CD14-positive monocyte (primary cell): ENCODE measurements at regions not wholly inside any gene's neighbourhood (a gene's known extent, or its start where the extent isn't known, plus 50 kb on each side); places are given as distances from the start of the nearest gene placed in this dataset.

Experiments
- DNase-seq, 3 donors: peaks; one replicate each; pipeline ENCODE4 v3.0.0-alpha.2; 2011 to 2022
- H2AFZ ChIP-seq: 2 replicates; pipeline ENCODE4 v1.6.0; 2012; ENCODE audit warnings: mild to moderate bottlenecking, low read depth, low read length, inconsistent platforms; ENCODE audit not compliant: insufficient read depth, poor library complexity, severe bottlenecking
- H3K27ac ChIP-seq, 2 donors: 1 replicate in 1 of 2; 2 replicates in 1 of 2; pipeline ENCODE4 v1.5.1; 2012 to 2013; ENCODE audit warnings: low read length in 2 of 2, control low read depth in 1 of 2, inconsistent platforms in 1 of 2, low read depth in 1 of 2, mild to moderate bottlenecking in 1 of 2
- H3K27me3 ChIP-seq, 2 donors: one replicate each; pipeline versions ENCODE4 v1.6.0 to v1.6.1; 2011 to 2013; ENCODE audit warnings: low read length in 2 of 2; ENCODE audit not compliant: control insufficient read depth in 2 of 2, insufficient read depth in 2 of 2
- H3K36me3 ChIP-seq, 2 donors: replicated peaks in 1 of 2; 1 replicate in 1 of 2; 2 replicates in 1 of 2; pipeline versions ENCODE4 v1.5.1 to v1.6.1; 2012 to 2013; ENCODE audit warnings: low read length in 2 of 2, control low read depth in 1 of 2, inconsistent platforms in 1 of 2, mild to moderate bottlenecking in 1 of 2; ENCODE audit not compliant: insufficient read depth in 2 of 2, control insufficient read depth in 1 of 2
- H3K4me1 ChIP-seq, 2 donors: 1 replicate in 1 of 2; 2 replicates in 1 of 2; pipeline versions ENCODE4 v1.5.1 to v1.6.1; 2012 to 2013; ENCODE audit warnings: low read length in 2 of 2, control low read depth in 1 of 2, inconsistent platforms in 1 of 2, mild to moderate bottlenecking in 1 of 2, moderate library complexity in 1 of 2; ENCODE audit not compliant: insufficient read depth in 2 of 2, control insufficient read depth in 1 of 2
- H3K4me2 ChIP-seq: replicated peaks from 2 replicates; pipeline ENCODE3; 2012; ENCODE audit warnings: low read length, moderate library complexity, mild to moderate bottlenecking; ENCODE audit not compliant: poor library complexity, severe bottlenecking; ENCODE audit errors: extremely low read depth
- H3K4me3 ChIP-seq, 3 experiments: fragments of 200-600 bp in 1 of 3; sonication (generic) in 1 of 3; replicated peaks in 1 of 3; 1 replicate in 2 of 3; 2 replicates in 1 of 3; pipeline ENCODE4 v1.5.1; 2011 to 2013; ENCODE audit warnings: low read length in 3 of 3, mild to moderate bottlenecking in 3 of 3, control low read depth in 2 of 3, low read depth in 2 of 3, inconsistent platforms in 1 of 3, moderate library complexity in 1 of 3
- H3K79me2 ChIP-seq: 2 replicates; pipeline ENCODE4 v1.6.0; 2012; ENCODE audit warnings: mild to moderate bottlenecking, control low read depth, inconsistent platforms, low read length, moderate library complexity; ENCODE audit not compliant: insufficient read depth
- H3K9ac ChIP-seq: 2 replicates; pipeline ENCODE4 v1.6.0; 2017; ENCODE audit warnings: low read length, mild to moderate bottlenecking; ENCODE audit not compliant: insufficient read depth, poor library complexity, severe bottlenecking
- H3K9me3 ChIP-seq, 2 donors: replicated peaks in 1 of 2; 1 replicate in 1 of 2; 2 replicates in 1 of 2; pipeline versions ENCODE4 v1.5.1 to v1.6.1; 2012 to 2013; ENCODE audit warnings: low read length in 2 of 2, control low read depth in 1 of 2; ENCODE audit not compliant: control insufficient read depth in 1 of 2, insufficient read depth in 1 of 2
- H4K20me1 ChIP-seq: 2 replicates; pipeline ENCODE4 v1.6.0; 2012; ENCODE audit warnings: mild to moderate bottlenecking, low read length, control low read depth, moderate library complexity; ENCODE audit not compliant: insufficient read depth
- H3K27ac Mint-ChIP-seq, 7 donors: one replicate each; pipeline ENCODE4 v1.8.0; 2020; ENCODE audit warnings: mild to moderate bottlenecking in 7 of 7, mixed read lengths in 7 of 7, moderate library complexity in 6 of 7, inconsistent platforms in 2 of 7
- H3K27me3 Mint-ChIP-seq, 3 donors: one replicate each; pipeline ENCODE4 v1.8.0; 2021 to 2022; ENCODE audit warnings: low read depth in 3 of 3, mild to moderate bottlenecking in 3 of 3, mixed read lengths in 3 of 3, moderate library complexity in 3 of 3, inconsistent platforms in 1 of 3
- H3K36me3 Mint-ChIP-seq, 2 donors: one replicate each; pipeline ENCODE4 v1.8.0; 2020; ENCODE audit warnings: mixed read lengths in 2 of 2, inconsistent platforms in 1 of 2, mild to moderate bottlenecking in 1 of 2
- H3K4me1 Mint-ChIP-seq: one replicate; pipeline ENCODE4 v1.8.0; 2020; ENCODE audit warnings: mild to moderate bottlenecking, mixed read lengths
- H3K4me3 Mint-ChIP-seq, 2 donors: one replicate each; pipeline ENCODE4 v1.8.0; 2020; ENCODE audit warnings: mild to moderate bottlenecking in 2 of 2, mixed read lengths in 2 of 2, moderate library complexity in 1 of 2
- H3K9me3 Mint-ChIP-seq, 7 donors: one replicate each; pipeline ENCODE4 v1.8.0; 2020 to 2022; ENCODE audit warnings: mixed read lengths in 7 of 7, mild to moderate bottlenecking in 6 of 7, moderate library complexity in 6 of 7, inconsistent platforms in 2 of 7
- CTCF ChIP-seq: fragments of 200-600 bp; IDR thresholded peaks from one replicate; pipeline ENCODE4 v1.8.0; 2022; ENCODE audit warnings: antibody characterized with exemption, mild to moderate bottlenecking
- WGBS: methylation state at CpG from one replicate; pipeline ENCODE4 v1.1.5; 2013; ENCODE audit warnings: missing lambda C conversion rate; ENCODE audit not compliant: insufficient coverage; 5-methylcytosine and 5-hydroxymethylcytosine counted together
- intact Hi-C, 2 donors: fragments of 100-400 bp; cut with micrococcal nuclease; formaldehyde crosslinking; loops; one replicate each; pipeline versions ENCODE4 v1.15.0 to v1.15.1; 2023

DNA sequence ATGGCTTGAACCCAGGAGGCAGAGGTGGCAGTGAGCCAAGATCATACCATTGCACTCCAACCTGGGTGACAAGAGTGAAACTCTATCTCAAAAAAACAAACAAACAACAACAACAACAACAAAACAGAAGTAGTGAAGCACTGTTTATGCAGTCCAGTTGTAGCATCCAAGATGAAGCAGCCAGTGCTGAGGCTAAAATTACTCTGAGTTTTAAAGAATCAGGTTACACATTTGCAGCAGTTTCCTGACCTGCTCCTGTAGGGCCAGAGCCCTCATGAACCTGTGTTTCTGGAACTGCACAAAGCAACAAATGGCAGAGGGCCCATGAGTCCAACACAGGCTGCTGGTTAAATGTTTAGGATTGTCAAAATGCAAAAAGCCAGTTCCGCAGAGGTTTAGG, 499.5 kb upstream of the PSMD7 start:
- no peaks in the 10 kb centered on the region for H3K4me1 Mint-ChIP-seq
- Histone ChIP-seq H3K4me3 (no peak overlapping the region), H4K20me1 (no peaks in the 10 kb centered on the region), H3K4me1 (no peaks in the 10 kb centered on the region), H3K27me3 (no peaks in the 10 kb centered on the region), H3K79me2 (no peaks in the 10 kb centered on the region), H3K36me3 (no peaks in the 10 kb centered on the region), H3K27ac (no peak overlapping the region), H3K9me3 (no peaks in the 10 kb centered on the region), H3K4me2 (no peak overlapping the region), H2AFZ (no peak overlapping the region), H3K9ac (no peak overlapping the region)
- H3K27ac Mint-ChIP-seq, result no peak overlapping the region
- WGBS, result 93% methylated on average over 1 of the region's 1 CpG
- DNase-seq, result no peak
- TF ChIP-seq CTCF, result no peak
- H3K36me3 Mint-ChIP-seq, result no peaks in the 10 kb centered on the region
- intact Hi-C loops, result no loop called here
- peaks cover 0 to 3% (median 0%) of the 10 kb centered on the region in 3 donors for H3K27me3 Mint-ChIP-seq
- no peaks in the 10 kb centered on the region for H3K9me3 Mint-ChIP-seq
- H3K4me3 Mint-ChIP-seq, result no peak overlapping the region

DNA sequence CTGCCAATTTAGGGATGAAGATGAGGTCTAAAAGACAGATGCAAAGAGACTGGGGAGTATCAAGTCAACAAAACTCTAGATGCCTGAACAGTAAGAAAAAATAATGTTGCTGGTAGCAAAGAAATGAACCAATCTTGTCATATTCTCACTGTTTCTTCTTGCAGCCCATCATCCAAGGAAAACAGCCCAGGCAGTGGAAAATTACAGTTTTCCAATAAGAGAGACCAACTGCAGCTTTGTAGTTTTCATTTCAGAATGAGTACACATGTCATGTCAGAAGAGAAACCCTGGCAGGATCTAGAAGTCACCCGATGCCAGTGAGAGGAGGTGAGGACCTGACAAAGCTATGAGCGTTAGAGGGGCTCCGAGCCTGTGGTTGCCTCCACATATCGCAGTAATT, 500.4 kb upstream of the PSMD7 start:
- Histone ChIP-seq H3K9me3 (no peaks in the 10 kb centered on the region), H3K4me3 (no peak overlapping the region), H3K9ac (no peak overlapping the region), H3K27me3 (no peaks in the 10 kb centered on the region), H3K79me2 (no peaks in the 10 kb centered on the region), H3K27ac (no peak overlapping the region), H4K20me1 (no peaks in the 10 kb centered on the region), H3K4me1 (no peaks in the 10 kb centered on the region), H3K4me2 (no peak overlapping the region), H2AFZ (no peak overlapping the region), H3K36me3 (no peaks in the 10 kb centered on the region)
- intact Hi-C loops, result no loop called here
- H3K9me3 Mint-ChIP-seq, result peaks cover 0 to 2% (median 0%) of the 10 kb centered on the region in 7 donors
- no peak overlapping the region for H3K27ac Mint-ChIP-seq
- TF ChIP-seq CTCF, result no peak
- H3K4me1 Mint-ChIP-seq, result no peaks in the 10 kb centered on the region
- H3K36me3 Mint-ChIP-seq, result no peaks in the 10 kb centered on the region
- 88% methylated on average over 4 of the region's 4 CpGs for WGBS
- peaks cover 0 to 3% (median 0%) of the 10 kb centered on the region in 3 donors for H3K27me3 Mint-ChIP-seq
- H3K4me3 Mint-ChIP-seq, result no peak overlapping the region
- DNase-seq, result no peak
